GM21528 (cell line): ENCODE measurements at regions not wholly inside any gene's neighbourhood (a gene's known extent, or its start where the extent isn't known, plus 50 kb on each side); places are given as distances from the start of the nearest gene placed in this dataset.

ENCODE experiments used
- ATAC-seq: cut with Tn5 transposase; IDR thresholded peaks from one replicate; pipeline ENCODE4 v1.9.1; 2021; ENCODE audit warnings: mild to moderate bottlenecking, moderate library complexity; ENCODE audit not compliant: unreplicated experiment, low FRiP score

DNA sequence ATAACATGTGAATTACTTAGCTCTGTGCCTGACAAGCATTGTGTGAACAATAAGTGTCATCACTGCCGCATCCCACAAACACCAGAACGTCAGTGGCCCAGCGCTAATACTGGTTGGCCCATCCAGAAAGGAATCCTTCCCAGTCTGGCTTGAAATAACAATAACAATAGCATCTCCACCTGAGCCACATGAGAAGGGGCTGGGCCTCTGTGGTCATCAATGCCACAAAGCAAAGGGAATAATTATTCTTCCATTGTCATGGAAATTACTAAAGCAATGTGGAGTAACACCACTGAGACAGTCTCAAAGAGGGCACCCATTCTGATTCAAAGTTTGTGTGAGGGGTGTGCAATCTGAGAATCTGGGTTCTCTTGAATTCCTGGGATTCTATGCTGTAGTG, 105.7 kb upstream of the INHBA start:
- ATAC-seq, result no peak

- ATAC-seq, result no peak
Observed at GRCh38 chr7:41803569-41803968, 100.7 kb upstream of the INHBA start.

GRCh38 chr7:41796331-41796730, 93.4 kb upstream of the INHBA start:
- no peak for ATAC-seq

DNA sequence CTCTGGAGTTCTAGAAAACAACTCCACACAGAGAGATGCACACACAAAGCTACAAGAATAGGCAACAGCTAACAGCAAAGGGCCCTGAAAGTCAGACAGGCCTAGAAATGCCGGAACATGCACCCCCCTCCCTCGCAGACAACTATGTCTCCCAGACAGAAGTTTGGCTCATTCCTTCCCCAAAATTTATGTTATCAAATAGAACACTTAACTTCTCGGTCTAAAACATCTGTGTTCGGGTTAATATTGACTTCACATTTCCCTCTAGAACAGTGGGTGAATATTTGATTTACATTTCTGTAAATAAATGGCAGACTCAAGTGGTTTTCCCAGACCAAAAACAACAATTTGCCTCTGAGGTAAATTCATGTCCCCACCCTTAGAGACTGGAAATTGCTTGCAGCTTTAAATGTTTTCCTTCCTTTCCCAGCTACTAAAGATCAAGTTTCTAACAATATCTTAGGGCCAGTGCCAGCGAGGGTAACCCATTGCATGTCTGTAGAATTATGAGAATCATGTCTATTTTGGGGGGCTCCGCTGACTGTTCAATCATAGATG, 92.5 kb upstream of the INHBA start:
- ATAC-seq, result no peak

DNA sequence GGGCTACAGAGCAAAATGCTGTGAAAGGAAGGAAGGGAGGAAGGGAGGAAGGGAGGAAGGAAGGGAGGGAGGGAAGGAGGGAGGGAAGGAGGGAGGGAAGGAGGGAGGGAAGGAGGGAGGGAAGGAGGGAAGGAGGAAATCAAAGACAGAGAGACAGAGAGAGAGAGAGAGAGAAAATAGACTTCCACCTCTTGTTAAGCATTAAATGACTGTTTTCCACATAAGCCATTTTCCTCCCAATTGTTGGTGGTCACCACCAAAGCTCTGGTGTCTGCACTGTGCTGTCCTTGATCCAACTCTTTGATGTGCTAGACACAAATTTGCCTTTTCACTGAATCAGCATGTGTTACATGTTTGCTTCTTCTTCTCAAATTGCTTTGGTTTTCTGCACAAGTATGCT, 90.7 kb upstream of the INHBA start:
- ATAC-seq, result no peak

DNA sequence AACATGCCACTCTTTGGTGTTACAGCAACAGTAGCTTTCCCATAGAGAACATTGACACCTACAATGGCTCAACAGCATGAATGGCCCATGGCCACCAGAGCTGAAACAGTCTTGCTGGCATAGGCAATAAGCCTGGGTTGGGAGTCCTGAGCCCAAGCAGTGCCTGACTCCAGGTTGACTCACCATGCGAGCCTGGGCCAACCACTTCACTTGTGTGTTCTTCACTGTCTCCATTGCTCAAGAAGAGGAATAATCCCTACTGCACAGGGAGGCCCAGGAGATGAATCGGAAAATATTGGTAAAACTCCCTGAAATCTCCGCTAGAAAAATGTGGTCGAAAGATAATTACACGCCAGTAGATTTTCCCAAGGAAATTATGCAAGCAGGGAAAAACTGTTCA, 89.2 kb upstream of the INHBA start:
- no peak for ATAC-seq

DNA sequence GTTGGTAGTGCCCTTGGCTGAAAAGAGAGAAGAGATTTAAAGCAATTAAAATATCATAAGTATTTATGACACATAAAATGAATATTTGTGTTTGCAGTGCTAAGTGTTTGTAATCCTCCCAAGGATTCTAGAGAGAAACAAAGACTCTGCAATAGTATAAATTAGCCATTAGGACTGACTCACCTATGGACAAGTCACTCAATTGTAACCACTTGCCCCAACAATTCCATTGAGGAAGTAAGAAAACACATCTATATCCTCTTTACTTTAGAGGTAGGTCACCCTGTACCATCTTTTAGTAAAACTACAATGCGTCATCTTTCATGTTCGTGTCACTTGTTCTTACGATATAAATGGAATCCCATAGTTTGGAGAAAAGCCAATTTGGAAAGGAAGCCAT, 85.7 kb upstream of the INHBA start:
- no peak for ATAC-seq

- ATAC-seq, result no peak
Observed at GRCh38 chr7:41787651-41788350, 84.9 kb upstream of the INHBA start.

DNA sequence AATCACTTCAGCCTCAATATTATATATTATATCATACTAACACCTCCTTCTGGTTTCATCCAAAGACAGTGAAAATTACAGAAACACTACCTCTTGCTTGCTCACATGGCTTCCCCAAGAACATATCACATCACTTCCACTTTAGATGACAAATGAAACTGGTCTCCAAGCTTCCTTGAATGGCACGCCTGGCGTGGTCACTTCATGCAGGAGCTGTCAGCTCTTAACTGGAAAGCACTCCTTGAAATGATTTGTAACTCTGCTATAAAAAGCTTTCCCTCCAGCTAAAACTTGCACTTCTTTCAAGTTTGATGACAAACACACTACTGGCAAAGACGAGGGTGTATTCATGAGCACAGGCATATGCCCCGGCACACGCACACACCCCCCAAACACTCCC, 84.1 kb upstream of the INHBA start:
- ATAC-seq, result no peak

DNA sequence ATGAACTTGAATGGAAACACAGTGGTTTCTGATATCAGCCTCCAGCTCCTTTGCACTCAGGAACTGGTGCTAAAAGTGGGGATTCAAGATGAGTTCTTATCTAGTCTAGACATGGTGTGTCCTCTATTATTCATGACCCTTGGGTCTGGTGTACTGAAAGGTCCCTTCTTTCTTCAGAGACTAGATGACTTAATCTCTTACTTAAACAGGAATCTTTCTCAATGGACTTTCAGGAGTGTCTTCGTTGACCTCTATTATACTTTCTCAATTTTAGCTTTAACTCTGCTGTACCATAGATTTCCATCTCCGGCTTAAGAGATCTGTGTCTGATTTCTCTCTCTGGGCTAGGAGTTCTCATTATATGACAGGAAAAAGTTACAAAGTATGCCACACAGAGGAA, 83.5 kb upstream of the INHBA start:
- no peak for ATAC-seq

- ATAC-seq, result no peak
Observed at GRCh38 chr7:41785840-41786239, 83.0 kb upstream of the INHBA start.

GRCh38 chr7:41785265-41785664, 82.4 kb upstream of the INHBA start:
- no peak for ATAC-seq

GRCh38 chr7:41779918-41780317, 77.0 kb upstream of the INHBA start:
- no peak for ATAC-seq

- no peak for ATAC-seq
Observed at GRCh38 chr7:41777894-41778596, 75.2 kb upstream of the INHBA start.

- no peak for ATAC-seq
Observed at GRCh38 chr7:41774966-41775365, 72.1 kb upstream of the INHBA start.

- no peak for ATAC-seq
Observed at GRCh38 chr7:41773756-41774155, 70.9 kb upstream of the INHBA start.

DNA sequence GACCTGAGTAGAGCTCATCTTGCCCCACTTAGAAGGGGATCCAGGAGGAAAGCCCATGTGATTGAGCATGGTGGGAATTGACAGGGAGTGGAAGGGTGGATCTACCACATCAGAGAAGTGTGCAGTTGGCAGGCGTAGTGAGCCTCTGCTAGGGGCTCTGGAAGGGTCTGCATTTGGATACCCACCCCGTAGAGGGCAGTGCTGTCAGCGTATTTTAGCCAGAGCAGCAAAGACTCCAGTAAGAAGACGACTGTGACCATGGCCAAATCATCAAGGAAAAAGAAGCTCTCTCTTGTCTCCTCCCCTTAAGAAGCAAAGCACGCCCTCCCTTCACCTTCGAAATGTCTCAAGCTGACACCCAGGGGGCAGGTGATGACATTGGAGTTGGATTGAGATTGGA, 68.8 kb upstream of the INHBA start:
- ATAC-seq, result no peak

GRCh38 chr7:41769162-41769561, 66.3 kb upstream of the INHBA start:
- no peak for ATAC-seq

GRCh38 chr7:41763626-41764025, 60.7 kb upstream of the INHBA start:
- no peak for ATAC-seq

DNA sequence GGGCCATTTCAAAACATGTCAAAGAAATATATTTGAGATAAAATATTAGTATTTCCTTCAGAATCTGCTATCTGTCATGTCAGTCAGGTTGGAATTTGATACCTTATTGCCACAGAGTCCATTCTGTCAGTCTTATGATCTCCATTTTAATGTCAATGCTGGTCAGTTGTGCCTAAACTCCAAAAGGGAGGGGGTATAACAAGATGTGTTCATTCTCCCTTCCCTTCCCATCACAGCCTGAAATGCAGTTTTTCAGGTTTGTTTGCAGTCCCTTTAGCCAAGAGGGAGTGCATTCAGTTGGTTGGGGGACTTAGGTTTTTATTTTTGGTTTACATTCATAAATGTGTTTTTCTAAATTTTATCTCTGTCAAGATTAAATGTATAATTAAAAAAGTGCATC, 59.8 kb upstream of the INHBA start:
- ATAC-seq, result no peak

- ATAC-seq, result no peak
Observed at GRCh38 chr7:41760293-41760692, 57.4 kb upstream of the INHBA start.

DNA sequence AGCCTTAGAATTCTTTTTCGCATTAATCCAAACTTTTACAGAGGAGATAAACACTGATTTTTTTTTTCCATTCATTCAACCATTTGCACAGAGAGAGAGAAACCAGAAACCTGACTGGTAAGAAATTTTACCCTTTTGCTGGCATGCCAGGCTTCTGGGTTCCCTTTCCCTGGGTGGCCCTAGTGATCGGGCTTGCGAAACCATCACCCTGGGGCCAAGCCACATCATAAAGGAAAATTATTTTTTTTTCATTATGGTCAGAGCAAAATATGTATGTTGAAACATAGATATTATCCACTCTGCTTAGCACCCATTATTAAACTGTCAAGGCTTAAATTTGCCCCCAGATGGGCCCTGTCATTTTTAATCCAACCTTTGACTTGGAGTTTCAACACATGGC, 55.4 kb upstream of the INHBA start:
- no peak for ATAC-seq
